ENCODE measurements at regions not wholly inside any gene's neighbourhood (a gene's known extent, or its start where the extent isn't known, plus 50 kb on each side); places are given as distances from the start of the nearest gene placed in this dataset.

DNA sequence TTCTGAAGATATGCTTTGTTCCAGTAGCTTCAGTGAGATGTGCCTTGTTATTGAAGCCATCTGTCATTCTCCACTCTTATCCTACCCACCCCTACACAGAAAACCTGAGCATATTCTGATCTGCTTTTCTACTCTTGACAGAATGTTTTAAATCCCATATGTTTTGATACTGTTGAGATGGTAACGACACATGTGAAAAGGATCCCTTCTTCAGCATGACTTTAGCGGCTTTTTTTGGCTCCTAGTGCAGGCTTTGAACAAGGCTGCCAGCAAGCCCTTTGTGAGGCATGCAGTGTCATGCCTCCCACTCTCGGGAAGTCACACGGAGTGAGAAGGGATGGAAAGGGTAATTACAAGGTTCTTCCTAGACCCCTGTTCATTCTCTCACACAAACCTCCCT is 228.8 kb upstream of the RGS6 start:
- no peak for DNase-seq (ENCODE audit: low read depth, low spot score)

DNA sequence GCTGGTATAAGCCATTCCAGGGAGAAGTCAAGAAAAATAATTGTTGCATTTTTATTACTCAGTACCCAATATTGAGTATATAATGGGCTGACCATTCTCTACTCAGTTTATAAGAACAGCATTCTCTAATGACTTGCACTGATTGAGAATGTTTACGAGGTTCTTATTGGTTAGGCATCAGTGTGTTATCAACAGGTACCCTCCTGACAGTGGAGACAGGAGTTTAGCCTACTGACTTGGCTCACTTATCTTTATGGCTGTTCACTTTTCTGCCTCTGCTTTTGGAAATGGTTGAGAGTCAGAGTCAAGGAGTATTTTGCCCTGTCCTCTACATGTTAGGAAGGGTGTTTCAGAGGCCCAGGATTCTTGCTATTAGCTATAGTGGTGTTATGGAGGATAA is 228.0 kb upstream of the RGS6 start:
- DNase-seq (ENCODE audit: low read depth, low spot score), result no peak

DNA sequence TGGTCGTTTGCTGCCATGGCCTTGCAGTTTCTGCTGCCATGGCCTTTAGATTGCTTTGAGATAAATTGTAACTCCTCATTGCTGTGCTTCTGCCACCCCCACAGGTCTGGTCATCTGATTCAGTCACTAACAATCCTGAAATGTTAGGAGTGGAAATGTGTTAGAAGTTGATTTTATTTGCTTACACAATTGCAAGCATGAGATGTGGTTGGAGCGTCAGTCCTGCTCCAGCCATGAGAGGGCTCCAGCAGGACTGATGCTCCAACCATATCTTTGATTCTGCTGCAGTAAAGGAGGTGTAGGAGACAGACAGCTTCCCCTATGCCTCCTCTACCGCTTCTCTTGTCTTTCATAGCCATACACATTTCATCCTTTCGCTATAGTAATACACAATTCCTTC is 226.8 kb upstream of the RGS6 start:
- DNase-seq (ENCODE audit: low read depth, low spot score), result no peak

DNA sequence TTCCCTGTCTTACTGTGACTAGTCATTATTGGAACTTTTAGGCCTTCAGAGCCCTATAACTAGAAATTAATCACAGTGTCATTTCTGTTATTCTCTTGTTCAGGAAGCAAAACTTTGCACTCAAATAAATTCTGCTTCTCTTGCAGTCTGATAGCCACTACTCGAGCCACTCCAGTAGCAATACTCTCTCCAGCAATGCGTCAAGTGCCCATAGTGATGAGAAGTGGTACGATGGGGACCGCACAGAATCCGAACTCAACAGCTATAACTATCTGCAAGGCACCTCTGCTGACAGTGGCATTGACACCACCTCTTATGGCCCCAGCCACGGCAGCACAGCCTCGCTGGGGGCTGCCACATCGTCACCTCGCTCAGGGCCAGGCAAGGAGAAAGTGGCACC is 223.2 kb upstream of the RGS6 start:
- DNase-seq (ENCODE audit: low read depth, low spot score), result no peak

DNA sequence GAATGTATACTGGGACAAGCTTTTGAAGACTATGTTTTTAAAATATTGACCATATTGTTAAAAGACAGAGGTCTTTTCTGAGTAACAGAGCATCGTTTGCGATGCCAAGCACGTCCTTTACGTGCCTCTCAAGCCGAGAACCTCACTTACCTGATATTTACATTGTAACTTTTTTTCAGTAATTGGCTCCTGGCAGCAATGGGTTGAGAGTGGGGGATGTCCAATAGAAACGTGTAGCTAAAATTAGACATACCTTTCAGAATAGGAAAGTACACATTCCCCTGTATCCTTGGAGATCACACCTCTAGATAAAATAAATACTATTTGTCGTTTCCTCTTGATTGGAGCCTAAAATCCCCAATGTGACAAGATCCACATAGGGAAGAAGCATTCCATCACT is 222.2 kb upstream of the RGS6 start:
- DNase-seq (ENCODE audit: low read depth, low spot score), result no peak

DNA sequence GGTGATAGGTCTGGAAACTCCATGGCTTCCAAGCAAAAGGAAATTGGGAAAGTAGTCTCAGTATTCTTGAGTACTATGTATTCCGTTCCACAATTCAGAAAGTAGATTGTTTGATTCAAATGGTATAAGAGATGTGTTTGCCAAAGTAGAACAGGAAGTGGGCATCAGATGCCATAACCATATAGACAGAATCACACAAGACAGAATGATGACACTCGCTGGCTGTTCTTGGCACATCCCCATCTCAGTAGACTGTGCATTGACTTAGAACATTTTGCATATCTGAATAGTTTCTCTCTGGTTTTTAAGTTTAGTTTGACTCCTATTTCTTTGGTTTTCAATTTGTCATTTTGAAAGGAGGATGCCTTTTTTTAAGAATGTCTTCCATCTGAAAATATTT is 221.1 kb upstream of the RGS6 start:
- no peak for DNase-seq (ENCODE audit: low read depth, low spot score)

DNA sequence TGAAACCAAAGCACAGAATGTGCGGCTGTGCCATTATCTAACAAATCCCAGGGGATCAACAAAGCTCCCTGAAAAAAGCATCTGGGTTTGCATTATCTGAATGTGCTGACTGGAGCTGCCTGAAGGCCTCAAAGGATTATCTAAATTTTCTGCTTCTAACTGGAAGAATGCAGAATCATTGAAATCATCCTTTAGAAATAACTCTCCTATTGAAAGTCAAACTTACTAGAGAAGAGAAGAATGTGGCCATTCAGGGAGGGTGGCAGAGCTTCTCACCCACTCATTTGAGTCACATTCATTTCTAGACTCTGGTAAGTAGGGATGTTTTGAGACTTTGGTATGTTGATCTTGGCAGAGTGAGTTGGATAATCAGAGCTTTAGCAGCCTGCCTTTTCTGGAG is 220.6 kb upstream of the RGS6 start:
- DNase-seq (ENCODE audit: low read depth, low spot score), result peak; percentile 50

DNA sequence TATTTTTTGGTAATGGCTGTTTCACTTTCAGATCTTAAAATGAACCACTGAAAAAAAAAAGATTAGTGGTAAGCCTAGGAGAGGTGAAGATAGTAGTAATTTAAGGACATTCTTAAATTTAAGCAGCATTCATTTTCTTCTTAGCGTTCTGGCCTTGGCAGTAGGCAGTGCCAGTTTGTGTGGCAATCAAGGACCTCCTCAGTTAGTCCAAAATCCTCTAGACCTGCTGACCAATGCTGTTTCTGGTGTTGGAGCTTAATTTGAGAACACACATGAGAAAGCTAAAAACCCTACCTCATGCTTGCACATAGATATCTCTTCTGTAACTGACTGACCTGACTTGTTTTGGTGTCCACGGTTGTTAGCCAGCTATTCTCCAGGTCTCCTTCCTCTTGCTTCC is 219.8 kb upstream of the RGS6 start:
- no peak for DNase-seq (ENCODE audit: low read depth, low spot score)

DNA sequence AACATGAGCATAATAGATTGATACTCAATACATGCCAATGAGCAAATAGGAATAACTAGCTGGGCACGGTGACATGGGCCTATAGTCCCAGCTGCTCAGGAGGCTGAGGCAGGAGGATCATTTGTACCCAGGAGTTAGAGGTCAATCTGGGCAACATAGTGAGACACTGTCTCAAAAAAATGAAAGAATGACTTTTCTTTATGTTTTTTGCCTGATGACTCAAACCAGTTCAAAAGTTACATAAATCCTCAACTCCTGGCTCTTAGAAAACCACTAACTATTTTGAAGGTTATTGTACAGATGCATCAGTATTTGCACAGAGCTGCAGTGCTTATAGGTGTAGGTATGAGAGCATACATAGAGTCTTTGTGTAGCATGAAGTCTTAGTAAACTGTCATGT is 219.2 kb upstream of the RGS6 start:
- DNase-seq (ENCODE audit: low read depth, low spot score), result no peak

DNA sequence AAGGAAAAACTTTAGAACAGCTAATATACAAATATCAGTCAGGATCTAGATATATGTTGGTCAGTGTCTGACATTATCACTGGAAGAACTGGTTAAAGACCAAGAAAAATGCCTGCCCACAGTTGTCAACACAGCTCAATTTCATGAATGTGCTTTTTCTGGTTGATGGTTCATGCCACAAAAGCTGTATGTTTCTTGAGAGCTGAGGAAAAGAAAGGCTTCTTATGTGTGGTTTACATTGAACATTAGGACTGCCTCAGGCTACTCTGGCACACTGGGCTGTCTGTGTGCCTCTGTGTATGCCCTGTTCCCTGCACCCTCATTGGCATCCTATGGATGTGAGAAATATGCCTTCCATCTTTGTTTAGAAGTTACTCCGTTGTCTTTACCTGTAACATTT is 218.8 kb upstream of the RGS6 start:
- no peak for DNase-seq (ENCODE audit: low read depth, low spot score)

DNA sequence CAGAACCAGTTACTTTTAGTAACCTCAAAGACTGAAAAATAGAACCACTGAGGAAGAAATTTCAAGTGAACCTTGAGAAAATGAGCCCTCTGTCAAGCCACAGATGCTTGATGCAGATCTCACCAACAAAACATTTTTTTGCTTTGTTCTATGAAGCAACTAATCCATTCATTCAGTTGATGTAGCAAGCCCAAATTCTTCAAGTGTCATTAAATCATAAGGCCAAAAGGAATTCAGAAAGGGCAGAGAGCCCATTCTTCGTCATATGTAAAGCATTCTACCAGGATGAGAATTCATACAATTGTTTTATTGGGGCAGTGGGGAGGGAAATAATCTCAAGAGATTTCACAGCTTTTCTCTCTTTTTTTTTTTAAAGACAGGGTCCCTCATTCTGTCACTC is 218.0 kb upstream of the RGS6 start:
- no peak for DNase-seq (ENCODE audit: low read depth, low spot score)

DNA sequence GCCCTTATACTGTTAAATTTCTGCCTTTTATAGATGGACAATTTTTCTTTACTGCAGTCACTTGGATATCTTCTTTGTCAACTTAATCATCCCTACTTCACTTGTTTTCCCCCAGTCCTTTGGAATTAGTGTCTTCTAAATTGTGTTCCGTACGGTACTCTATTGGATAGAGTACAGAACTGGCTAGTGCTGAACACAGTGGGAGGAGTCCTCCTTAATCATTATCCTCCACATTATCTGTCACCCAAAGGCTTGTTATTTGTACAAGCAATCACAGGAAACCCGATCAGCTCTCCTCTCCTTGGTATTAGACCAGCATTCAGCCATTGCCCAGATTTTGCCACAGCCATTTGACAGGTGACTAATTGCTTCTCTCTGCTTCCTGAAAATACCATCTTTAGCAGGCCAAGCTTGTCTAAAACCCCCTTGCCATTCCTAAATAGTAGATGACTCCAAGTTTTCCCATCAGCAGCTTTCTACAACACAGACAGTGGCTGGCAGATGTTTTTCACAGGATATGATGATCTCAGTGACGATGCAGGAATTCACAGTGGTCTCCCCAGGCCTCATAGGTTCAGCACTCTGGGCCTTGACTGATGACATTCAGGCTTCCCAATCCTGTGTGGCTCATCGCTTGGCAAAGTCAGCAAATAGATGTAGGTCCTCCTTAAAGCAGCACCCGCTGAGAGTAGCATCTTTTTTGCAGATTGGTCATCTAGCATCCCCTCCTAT is 216.0 kb upstream of the RGS6 start:
- DNase-seq (ENCODE audit: low read depth, low spot score), result no peak

DNA sequence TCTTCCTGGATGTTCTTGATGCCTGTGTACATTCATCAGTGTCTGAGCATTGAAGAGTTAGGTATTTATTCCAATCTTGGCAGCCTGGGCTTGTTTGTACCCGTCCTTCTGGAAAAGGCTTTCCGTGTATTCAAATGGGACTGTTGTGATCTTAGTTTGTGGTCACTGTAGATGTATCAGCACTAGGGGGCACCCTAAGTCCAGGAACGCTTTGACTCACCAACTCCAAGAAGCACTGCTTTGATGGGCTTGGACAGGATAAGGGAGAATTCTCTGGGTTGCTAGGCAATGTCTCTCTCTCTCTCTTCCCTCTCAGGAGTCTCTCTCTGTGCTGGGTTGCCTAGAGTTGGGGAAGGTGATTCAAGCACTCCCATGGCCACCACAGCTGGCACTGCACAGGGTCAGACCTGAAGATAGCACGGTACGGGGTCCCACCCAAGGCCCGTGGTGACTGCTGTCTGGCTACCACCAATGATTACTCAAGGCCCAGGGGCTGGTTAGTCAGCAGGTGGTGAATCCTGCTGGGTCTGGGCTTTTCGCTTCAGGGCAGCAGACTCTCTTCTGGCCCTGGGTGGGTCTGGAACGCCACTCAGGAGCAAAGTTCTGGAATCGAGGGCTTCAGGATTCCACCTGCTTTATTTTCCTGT is 211.1 kb upstream of the RGS6 start:
- peak; percentile 20 for DNase-seq (ENCODE audit: low read depth, low spot score)

DNA sequence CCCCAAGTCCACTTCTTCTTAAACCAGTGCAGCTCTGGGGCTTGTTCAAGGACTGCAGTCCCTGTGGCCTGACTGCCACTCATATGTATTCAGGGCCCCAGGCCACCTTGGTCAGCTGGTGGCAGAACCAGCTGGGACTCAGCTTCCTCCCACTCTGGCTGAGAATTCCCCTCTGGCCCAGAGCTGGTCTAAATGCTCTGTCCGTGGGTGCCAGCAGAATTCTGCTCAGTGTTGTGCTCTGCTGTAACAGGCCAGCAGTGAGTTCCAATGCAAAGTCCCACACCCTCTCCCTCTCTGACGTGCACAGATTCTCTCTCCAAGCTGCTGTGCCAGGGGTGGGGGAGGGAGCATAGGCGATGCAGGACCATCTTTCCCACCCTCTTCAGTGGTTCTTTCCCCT is 210.4 kb upstream of the RGS6 start:
- DNase-seq (ENCODE audit: low read depth, low spot score), result no peak

DNA sequence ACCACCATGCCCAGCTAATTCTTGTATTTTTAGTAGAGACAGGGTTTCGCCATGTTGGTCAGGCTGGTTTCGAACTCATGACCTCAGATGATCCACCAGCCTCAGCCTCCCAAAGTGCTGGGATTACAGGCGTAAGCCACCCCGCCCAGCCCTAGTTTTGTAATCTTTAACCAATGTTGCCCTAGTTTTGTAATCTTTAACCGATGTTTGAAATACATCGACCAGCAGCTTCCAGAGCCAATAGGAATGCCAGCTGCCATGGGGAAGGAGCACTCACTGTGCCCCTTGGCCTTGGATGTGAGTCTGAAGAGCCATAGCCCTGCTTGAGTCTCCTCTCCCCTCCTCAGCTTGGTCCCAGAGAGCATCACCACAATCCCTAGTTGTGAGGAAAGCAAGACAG is 209.3 kb upstream of the RGS6 start:
- no peak for DNase-seq (ENCODE audit: low read depth, low spot score)

DNA sequence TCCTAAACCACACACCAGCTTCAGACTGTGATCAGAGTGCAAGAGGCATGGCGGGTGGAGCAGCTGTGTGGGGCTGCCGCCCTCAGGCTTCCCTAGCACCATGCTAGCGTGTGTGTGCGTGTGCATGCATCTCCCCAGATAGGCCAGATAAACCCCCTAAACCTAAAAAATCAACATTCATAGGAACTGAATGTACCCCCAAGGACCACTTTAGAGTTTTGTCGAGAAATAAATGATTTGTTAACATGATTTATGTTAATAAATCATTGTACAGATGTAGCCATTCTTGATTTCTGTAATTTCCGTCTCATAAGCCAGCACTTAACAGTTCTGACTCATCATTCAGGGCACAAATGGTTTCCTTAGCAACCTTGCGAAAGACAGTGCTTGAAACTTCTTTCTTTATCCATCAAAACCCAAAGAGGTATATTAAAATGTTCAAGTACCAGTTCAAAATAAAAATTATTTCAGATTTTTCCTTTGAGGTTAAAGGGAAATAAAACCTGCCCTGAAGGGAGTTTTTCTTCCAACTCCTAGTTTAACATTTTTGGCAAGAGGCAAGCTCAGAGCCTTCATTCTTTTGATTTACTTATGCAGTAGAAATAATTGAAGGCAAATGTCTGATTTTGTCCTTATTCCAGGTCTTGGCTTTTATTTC is 206.2 kb upstream of the RGS6 start:
- DNase-seq (ENCODE audit: low read depth, low spot score), result no peak

DNA sequence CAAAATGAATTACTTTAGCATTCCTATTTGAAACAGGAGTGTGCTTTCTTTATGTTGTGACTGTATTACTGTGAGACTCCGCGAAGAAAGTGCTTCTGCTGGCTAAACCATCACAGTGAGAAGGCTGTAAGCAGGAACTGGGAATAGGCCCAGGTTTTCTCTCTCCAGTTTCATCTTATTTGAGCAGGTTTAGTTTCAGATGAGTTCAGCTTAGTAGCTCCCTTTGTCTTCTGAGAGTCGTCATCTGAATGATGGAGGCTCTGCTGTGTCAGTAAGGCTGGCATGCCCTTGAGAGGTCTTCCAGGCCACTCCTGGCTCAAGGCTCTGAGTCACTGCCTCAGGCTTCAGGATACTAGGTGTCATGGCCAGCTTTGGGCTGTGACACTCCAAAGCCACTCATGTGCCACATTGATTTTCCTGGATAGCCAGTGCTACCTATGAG is 205.6 kb upstream of the RGS6 start:
- no peak for DNase-seq (ENCODE audit: low read depth, low spot score)

DNA sequence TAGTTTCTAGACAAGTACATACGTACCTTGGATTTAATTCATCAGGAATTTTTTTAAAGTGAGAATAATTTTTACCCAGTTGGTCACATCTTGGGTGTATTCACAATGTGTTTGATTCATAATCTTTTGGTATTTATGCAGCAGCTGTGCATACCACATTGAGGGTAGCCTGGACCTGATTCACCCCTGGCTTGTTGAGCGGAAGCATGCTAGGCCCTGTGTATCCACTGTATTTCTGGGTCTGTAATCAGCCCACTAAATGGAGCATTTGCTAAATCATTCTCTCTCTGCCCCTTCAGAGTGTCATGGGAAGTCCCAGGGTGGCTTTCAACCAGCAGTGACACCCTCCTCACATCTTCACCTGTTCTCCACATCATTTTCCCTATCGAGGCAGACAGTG is 203.8 kb upstream of the RGS6 start:
- no peak for DNase-seq (ENCODE audit: low read depth, low spot score)

DNA sequence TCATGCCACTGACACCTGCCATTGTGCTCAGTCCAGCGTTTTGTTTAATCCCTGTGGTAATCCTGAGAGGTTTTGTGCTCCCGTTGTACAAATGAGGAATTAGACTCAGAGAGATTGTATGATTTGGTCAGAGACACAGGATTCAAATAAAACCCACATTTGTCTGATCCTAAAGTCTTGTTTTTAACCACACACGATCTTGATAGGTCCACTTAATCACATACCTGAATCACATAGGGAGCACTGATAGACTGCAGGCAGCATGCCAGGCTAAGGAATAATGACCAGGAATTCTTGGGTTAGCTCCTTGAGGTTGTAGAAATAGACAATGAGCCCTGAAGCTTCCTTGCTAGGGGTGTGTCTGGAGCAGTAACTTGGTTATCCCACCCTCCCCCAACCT is 202.6 kb upstream of the RGS6 start:
- DNase-seq (ENCODE audit: low read depth, low spot score), result no peak

DNA sequence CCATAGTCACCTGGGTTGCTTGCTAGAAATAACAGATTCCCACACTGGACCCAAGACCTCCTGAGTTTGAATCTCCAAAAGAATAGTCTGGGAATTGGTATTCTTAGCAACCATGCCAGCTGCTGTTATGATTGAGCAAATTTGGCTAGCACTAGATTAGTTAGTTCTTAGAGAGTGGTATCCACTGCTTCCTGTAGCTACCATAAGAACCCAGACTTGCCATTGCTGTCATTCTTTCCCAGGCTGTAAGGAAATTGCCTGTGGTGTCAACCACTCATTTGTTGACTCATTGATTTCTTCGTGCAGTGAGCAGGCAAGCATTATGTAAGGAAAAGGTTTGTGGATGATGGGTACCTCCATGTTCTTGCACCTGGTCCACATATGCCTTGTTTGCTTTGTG is 201.8 kb upstream of the RGS6 start:
- DNase-seq (ENCODE audit: low read depth, low spot score), result no peak

DNA sequence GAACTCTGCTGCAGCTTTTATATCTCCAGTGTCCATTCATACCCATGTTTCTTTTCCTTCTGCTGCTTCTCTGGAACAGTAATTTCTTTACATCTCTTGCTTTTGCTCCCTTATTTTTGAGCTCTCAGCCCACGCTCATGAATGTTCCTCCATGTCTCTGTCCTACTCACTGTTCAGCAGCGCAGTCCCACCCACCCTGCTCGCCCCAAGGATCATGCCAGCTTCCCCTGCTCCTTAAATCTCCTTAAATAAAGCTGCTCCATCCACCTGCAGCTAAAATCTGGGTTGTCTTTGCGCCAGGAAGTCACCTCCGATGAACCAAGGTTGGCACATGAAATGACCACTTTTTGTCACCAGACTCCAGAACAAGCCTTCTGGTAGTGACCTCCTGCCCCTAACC is 201.1 kb upstream of the RGS6 start:
- no peak for DNase-seq (ENCODE audit: low read depth, low spot score)

DNA sequence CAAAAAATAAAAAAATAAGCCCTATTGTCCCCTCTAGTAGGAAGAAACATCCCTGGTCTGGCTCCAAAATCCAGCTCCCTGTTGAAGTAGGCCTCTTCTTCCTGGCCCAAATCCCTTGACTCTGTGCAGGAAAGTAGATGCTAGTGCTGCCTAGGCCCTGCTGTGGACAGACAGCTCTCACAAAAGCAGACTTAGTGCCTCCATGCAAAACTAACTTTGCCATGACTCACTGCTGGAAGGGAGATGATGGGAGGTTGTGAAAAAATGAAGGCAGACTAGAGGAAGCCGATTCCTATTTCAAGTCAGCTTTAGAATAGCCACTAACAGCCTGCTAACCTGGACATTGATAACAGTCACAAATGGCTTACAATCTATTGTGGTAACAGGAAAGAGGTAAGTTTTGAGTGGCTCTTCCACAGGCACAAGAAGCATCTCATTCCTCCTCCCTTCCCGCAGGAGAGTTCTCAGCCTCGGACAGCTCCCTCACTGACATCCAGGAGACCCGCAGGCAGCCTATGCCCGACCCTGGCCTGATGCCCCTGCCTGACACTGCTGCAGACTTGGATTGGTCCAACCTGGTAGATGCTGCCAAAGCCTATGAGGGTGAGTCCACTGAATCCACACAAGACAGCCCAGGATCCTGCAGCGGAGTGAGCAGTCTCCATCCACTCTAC is 198.9 kb upstream of the RGS6 start:
- DNase-seq (ENCODE audit: low read depth, low spot score), result no peak

DNA sequence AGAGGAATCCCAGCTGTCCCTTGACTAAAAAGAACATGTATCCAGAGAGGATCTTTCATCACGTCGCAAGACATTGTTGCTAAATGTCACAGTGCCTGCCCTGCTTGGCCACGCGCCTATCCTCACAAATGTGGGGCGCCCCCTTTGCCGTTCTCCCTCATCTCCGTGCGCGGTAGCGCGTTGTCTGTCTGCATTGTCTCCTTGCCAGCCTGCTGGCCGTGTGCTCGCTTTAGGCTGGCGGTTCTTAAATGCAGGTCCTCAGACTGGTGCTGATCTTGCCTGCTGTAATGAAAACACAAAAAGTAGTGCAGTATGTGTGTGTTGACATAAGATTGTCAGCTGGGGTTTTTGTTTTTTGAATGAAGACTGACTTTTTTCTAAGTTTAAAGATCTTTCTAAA is 198.2 kb upstream of the RGS6 start:
- no peak for DNase-seq (ENCODE audit: low read depth, low spot score)
